BE2C (cell line): ENCODE measurements at regions not wholly inside any gene's neighbourhood (a gene's known extent, or its start where the extent isn't known, plus 50 kb on each side); places are given as distances from the start of the nearest gene placed in this dataset.
"Not testable (repeated sequence)": the region's sequence is repeated elsewhere in the genome, so short reads cannot be mapped to it uniquely, and the experiment has no call there.

Experiments
- DNase-seq: peaks from one replicate; pipeline ENCODE4 v3.0.0-alpha.2; 2020
- H3K27me3 ChIP-seq: fragments of 250-450 bp; sonication (Bioruptor Pico); 2 replicates; pipeline ENCODE4 v1.5.1; 2020; ENCODE audit warnings: mild to moderate bottlenecking
- H3K36me3 ChIP-seq: fragments of 250-450 bp; sonication (Bioruptor Pico); 2 replicates; pipeline ENCODE4 v1.5.1; 2020; ENCODE audit warnings: mild to moderate bottlenecking
- H3K4me1 ChIP-seq: fragments of 250-450 bp; sonication (Bioruptor Pico); 2 replicates; pipeline ENCODE4 v1.5.1; 2020
- H3K4me3 ChIP-seq: 2 replicates; pipeline ENCODE4 v1.5.1; 2011; ENCODE audit warnings: low read depth, low read length
- H3K9me3 ChIP-seq: fragments of 250-450 bp; sonication (Bioruptor Pico); 2 replicates; pipeline ENCODE4 v1.5.1; 2020
- TF ChIP-seq, protein P1 (sequence below): IDR thresholded peaks from 2 replicates; pipeline ENCODE4 v1.5.1; 2012; ENCODE audit warnings: mild to moderate bottlenecking, low read depth, low read length

DNA sequence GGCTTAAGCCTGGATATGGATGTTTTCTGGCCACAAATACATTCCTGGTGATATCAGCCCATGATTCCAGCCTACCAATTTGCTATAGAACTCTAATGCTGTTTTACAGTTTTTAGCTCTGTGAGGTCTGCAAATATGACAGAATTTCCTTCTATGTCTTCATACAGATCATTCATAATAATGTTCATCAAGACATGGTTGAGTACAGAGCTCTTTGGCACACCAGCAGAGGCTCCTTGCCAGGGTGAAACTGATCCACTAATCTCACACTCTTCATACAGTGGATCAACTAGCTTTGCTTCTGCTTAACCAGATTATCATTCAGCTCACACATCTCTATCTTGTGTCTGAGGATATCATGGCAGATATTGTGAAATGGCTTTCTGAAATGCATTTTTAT is 672.1 kb downstream of the STK39 start:
- H3K27me3 ChIP-seq = no peaks in the 10 kb centered on the region
- TF ChIP-seq, protein P1, sequence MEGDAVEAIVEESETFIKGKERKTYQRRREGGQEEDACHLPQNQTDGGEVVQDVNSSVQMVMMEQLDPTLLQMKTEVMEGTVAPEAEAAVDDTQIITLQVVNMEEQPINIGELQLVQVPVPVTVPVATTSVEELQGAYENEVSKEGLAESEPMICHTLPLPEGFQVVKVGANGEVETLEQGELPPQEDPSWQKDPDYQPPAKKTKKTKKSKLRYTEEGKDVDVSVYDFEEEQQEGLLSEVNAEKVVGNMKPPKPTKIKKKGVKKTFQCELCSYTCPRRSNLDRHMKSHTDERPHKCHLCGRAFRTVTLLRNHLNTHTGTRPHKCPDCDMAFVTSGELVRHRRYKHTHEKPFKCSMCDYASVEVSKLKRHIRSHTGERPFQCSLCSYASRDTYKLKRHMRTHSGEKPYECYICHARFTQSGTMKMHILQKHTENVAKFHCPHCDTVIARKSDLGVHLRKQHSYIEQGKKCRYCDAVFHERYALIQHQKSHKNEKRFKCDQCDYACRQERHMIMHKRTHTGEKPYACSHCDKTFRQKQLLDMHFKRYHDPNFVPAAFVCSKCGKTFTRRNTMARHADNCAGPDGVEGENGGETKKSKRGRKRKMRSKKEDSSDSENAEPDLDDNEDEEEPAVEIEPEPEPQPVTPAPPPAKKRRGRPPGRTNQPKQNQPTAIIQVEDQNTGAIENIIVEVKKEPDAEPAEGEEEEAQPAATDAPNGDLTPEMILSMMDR = no peak
- H3K36me3 ChIP-seq = no peaks in the 10 kb centered on the region
- H3K4me3 ChIP-seq = no peak overlapping the region
- H3K4me1 ChIP-seq = no peaks in the 10 kb centered on the region
- DNase-seq = no peak
- H3K9me3 ChIP-seq = no peaks in the 10 kb centered on the region

DNA sequence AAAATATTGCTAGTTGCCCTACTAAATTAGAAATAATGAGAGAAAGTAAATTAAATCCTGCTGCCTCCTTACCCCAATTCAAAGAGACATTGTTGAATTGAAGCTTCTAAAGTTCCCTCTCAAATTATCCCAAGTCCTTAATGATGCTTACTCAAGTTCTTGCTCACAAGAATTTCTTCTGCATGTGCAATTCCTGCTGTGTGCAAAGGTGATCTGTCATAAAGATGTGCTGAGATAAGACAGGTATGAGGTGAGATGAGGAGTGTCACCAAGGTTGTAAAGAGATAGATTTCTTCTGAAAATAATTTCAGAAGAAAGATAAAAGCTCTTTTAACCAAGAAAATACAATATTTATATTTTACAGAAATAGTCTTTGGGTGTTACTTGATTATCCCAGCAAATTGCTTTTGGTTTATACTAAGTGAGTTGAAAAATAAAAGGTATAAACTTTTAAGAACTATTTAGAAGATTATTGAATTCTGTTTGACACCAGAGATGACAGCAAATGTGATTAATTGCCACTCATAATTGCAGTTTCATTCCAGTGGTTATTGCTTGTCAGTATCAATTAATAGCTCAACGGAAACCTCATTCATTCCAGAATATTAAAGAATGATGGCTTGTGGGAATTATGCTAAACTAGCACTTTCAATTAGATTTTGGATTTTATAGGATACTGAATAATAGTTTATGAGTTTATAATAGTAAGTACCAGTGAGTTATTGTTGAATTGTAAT is 674.3 kb downstream of the STK39 start:
- TF ChIP-seq, protein P1 = no peak
- Histone ChIP-seq H3K36me3 (no peaks in the 10 kb centered on the region), H3K4me3 (no peak overlapping the region), H3K4me1 (no peaks in the 10 kb centered on the region), H3K9me3 (no peaks in the 10 kb centered on the region), H3K27me3 (no peaks in the 10 kb centered on the region)
- no peak for DNase-seq

DNA sequence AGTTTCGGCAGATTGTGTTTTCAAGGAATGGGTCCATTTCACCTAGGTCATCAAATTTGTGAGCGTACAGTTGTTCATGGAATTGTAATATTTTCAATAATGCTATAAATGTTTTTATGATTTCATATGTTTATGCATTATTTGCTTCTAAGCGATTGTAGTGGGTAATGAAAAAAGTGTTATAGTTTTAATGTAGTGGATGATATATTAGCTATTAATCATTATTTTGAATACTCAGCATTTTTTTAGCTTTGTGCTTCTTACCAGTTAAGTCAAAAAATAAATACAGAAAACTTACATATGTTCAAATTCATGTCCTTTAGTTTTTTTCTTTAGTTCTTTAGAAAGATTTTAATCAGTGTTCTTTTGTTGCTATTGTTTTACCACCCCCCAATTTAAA is 677.0 kb downstream of the STK39 start:
- no peak for DNase-seq
- Histone ChIP-seq H3K36me3 (no peaks in the 10 kb centered on the region), H3K4me3 (no peak overlapping the region), H3K9me3 (no peaks in the 10 kb centered on the region), H3K4me1 (no peaks in the 10 kb centered on the region), H3K27me3 (no peaks in the 10 kb centered on the region)
- TF ChIP-seq, protein P1 = no peak

DNA sequence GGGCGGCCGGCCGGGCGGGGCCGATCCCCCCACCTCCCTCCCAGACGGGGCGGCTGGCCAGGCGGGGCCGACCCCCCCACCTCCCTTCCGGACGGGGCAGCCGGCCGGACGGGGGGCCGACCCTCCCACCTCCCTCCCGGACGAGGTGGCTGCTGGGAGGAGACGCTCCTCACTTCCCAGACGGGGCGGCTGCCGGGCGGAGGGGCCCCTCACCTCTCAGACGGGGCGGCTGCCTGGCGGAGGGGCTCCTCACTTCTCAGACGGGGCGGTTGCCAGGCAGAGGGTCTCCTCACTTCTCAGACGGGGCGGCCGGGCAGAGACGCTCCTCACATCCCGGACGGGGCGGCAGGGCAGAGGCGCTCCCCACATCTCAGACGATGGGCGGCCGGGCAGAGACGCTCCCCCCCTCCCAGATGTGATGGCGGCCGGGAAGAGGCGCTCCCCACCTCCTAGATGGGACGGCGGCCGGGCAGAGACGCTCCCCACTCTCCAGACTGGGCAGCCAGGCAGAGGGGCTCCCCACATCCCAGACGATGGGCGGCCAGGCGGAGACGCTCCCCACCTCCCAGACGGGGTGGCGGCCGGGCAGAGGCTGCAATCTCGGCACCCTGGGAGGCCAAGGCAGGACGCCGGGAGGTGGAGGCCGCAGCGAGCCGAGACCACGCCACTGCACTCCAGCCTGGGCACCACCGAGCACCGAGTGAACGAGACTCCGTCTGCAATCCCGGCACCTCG is 675.8 kb downstream of the XIRP2 start:
- H3K36me3 ChIP-seq, DNase-seq, H3K9me3 ChIP-seq: not testable (repeated sequence)

DNA sequence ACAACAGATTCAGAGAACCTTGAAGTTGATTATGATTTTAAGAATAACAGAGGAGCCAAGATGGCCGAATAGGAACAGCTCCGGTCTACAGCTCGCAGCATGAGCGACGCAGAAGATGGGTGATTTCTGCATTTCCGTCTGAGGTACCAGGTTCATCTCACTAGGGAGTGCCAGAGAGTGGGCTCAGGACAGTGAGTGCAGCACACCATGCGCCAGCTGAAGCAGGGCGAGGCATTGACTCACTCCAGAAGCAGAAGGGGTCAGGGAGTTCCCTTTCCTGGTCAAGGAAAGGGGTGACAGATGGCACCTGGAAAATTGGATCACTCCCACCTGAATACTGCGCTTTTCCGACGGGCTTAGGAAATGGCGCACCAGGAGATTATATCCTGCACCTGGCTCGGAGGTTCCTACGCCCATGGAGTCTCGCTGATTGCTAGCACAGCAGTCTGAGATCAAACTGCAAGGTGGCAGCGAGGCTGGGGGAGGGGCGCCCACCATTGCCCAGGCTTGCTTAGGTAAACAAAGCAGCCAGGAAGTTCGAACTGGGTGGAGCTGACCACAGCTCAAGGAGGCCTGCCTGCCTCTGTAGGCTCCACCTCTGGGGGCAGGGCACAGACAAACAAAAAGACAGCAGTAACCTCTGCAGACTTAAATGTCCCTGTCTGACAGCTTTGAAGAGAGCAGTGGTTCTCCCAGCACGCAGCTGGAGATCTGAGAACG is 670.2 kb downstream of the XIRP2 start:
- H3K36me3 ChIP-seq, DNase-seq, H3K4me3 ChIP-seq, H3K27me3 ChIP-seq, H3K9me3 ChIP-seq, H3K4me1 ChIP-seq: not testable (repeated sequence)

More for the DNA sequence above, 675.8 kb downstream of the XIRP2 start:
- H3K4me3 ChIP-seq, H3K27me3 ChIP-seq, H3K4me1 ChIP-seq: not testable (repeated sequence)

DNA sequence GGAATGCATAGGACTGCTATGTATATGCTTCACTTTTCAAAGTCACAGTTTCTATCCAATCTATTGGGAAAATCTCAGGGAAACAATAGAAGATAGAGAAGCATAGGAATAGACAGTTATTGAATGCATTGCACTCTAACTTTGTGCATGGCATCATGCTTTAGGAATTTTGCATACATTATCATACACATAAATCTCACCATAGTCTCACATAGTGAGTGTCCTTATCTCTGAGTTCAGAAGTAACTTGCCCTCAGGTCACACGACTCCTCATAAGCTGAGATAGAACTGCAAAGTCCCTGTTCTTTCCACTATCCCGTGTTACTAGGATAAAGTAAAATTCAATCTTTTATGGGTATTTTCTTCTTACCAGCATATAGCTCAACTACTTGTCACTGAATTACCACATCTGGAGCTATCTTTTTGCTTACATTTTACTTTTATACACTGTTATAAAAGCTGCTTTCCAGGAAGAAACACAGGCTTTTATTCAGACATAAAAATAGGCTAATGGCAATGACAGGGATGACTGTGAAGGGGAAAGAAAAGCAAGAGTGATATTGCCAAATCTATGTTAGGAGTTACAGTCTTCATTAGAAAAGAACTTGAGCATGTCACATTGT is 666.9 kb downstream of the XIRP2 start:
- Histone ChIP-seq H3K4me1 (no peaks in the 10 kb centered on the region), H3K9me3 (no peaks in the 10 kb centered on the region), H3K27me3 (no peaks in the 10 kb centered on the region), H3K4me3 (no peak overlapping the region), H3K36me3 (no peaks in the 10 kb centered on the region)
- DNase-seq = no peak
- TF ChIP-seq, protein P1 = no peak

DNA sequence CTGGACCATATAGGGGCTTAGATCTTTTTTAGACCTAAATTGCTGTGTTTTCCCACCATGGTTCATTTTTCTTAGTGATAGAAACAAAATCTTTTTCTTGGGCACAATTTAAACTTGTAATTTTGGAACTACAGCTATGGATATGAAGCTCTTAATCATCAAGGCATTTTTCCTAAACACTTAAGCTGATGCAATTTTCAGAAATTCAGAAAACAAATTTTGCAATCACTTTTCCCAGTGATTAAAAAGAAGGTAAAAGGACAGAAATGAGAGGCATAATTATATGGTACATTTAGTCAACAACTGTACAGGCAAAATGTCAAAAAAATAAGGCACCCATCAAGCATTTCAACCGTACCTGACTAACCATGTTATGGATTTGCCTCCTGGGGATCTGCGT is 665.4 kb downstream of the XIRP2 start:
- Histone ChIP-seq H3K4me1 (no peaks in the 10 kb centered on the region), H3K27me3 (no peaks in the 10 kb centered on the region), H3K36me3 (no peaks in the 10 kb centered on the region), H3K4me3 (no peak overlapping the region), H3K9me3 (no peaks in the 10 kb centered on the region)
- no peak for DNase-seq
- TF ChIP-seq, protein P1 = no peak
